Activated T-helper 17 cell treated with anti-CD3 and anti-CD28 coated beads, Interleukin-2, amount 50 U/mL, for 72 hours (primary cell): ENCODE measurements at regions not wholly inside any gene's neighbourhood (a gene's known extent, or its start where the extent isn't known, plus 50 kb on each side); places are given as distances from the start of the nearest gene placed in this dataset.
A peak's percentile ranks its signal among the peaks of the same experiment; 100 is the strongest.
"Not testable (repeated sequence)": the region's sequence is repeated elsewhere in the genome, so short reads cannot be mapped to it uniquely, and the experiment has no call there.

ENCODE experiments used
- ATAC-seq: fragments of 150-1000 bp; cut with Tn5 transposase; replicated peaks from 2 replicates; pipeline ENCODE4 v1.10.0; 2021; ENCODE audit warnings: mild to moderate bottlenecking, moderate library complexity
- H3K27ac Mint-ChIP-seq: one replicate; pipeline ENCODE4 v1.8.0; 2022; ENCODE audit warnings: mixed read lengths
- H3K27me3 Mint-ChIP-seq: one replicate; pipeline ENCODE4 v1.8.0; 2022; ENCODE audit warnings: mixed read lengths
- H3K36me3 Mint-ChIP-seq: one replicate; pipeline ENCODE4 v1.8.0; 2022; ENCODE audit warnings: low read depth, mild to moderate bottlenecking, mixed read lengths
- H3K4me1 Mint-ChIP-seq: one replicate; pipeline ENCODE4 v1.8.0; 2022; ENCODE audit warnings: mixed read lengths
- H3K4me3 Mint-ChIP-seq: one replicate; pipeline ENCODE4 v1.8.0; 2022; ENCODE audit warnings: mild to moderate bottlenecking, mixed read lengths
- H3K9me3 Mint-ChIP-seq: one replicate; pipeline ENCODE4 v1.8.0; 2022; ENCODE audit warnings: mixed read lengths

GRCh38 chr2:153532140-153532539 lies 53.6 kb upstream of the RPRM start:
- no peaks in the 10 kb centered on the region for H3K4me1 Mint-ChIP-seq
- no peaks in the 10 kb centered on the region for H3K9me3 Mint-ChIP-seq
- no peak overlapping the region for H3K4me3 Mint-ChIP-seq
- H3K27me3 Mint-ChIP-seq: no peaks in the 10 kb centered on the region
- H3K27ac Mint-ChIP-seq: no peak overlapping the region
- H3K36me3 Mint-ChIP-seq: no peaks in the 10 kb centered on the region
- no peak for ATAC-seq

- H3K9me3 Mint-ChIP-seq, H3K27me3 Mint-ChIP-seq, H3K4me3 Mint-ChIP-seq, H3K36me3 Mint-ChIP-seq, H3K27ac Mint-ChIP-seq, H3K4me1 Mint-ChIP-seq, ATAC-seq: not testable (repeated sequence)
Observed at GRCh38 chr2:153533803-153534202, 55.2 kb upstream of the RPRM start.

- ATAC-seq: not testable (repeated sequence)
Observed at GRCh38 chr2:153534590-153534989, 56.0 kb upstream of the RPRM start.

GRCh38 chr2:153536115-153536514 lies 57.6 kb upstream of the RPRM start:
- Mint-ChIP-seq H3K27ac (no peak overlapping the region), H3K4me1 (no peaks in the 10 kb centered on the region), H3K9me3 (peaks cover under 1% of the 10 kb centered on the region), H3K4me3 (no peak overlapping the region), H3K27me3 (no peaks in the 10 kb centered on the region), H3K36me3 (no peaks in the 10 kb centered on the region)
- no peak for ATAC-seq

More at GRCh38 chr2:153534590-153534989, 56.0 kb upstream of the RPRM start:
- H3K36me3 Mint-ChIP-seq, H3K4me1 Mint-ChIP-seq, H3K27ac Mint-ChIP-seq, H3K4me3 Mint-ChIP-seq, H3K9me3 Mint-ChIP-seq, H3K27me3 Mint-ChIP-seq: not testable (repeated sequence)

- not testable (repeated sequence) for H3K4me1 Mint-ChIP-seq, H3K27me3 Mint-ChIP-seq, H3K9me3 Mint-ChIP-seq, H3K36me3 Mint-ChIP-seq, H3K27ac Mint-ChIP-seq, ATAC-seq, H3K4me3 Mint-ChIP-seq
Observed at GRCh38 chr2:153538102-153538501, 59.5 kb upstream of the RPRM start.

- Mint-ChIP-seq H3K36me3 (no peaks in the 10 kb centered on the region), H3K4me3 (no peak overlapping the region), H3K9me3 (peaks cover 10% of the 10 kb centered on the region), H3K4me1 (no peaks in the 10 kb centered on the region), H3K27ac (no peak overlapping the region), H3K27me3 (peaks cover 4% of the 10 kb centered on the region)
- ATAC-seq: peak; percentile 88
Observed at GRCh38 chr2:153543635-153544071, 65.1 kb upstream of the RPRM start.

- peaks cover 7% of the 10 kb centered on the region for H3K9me3 Mint-ChIP-seq
- H3K36me3 Mint-ChIP-seq: no peaks in the 10 kb centered on the region
- H3K27ac Mint-ChIP-seq: no peak overlapping the region
- H3K4me1 Mint-ChIP-seq: no peaks in the 10 kb centered on the region
- peaks cover 4% of the 10 kb centered on the region for H3K27me3 Mint-ChIP-seq
- H3K4me3 Mint-ChIP-seq: no peak overlapping the region
- no peak for ATAC-seq
Observed at GRCh38 chr2:153546358-153546757, 67.8 kb upstream of the RPRM start.

GRCh38 chr2:153548536-153548935 lies 70.0 kb upstream of the RPRM start:
- Mint-ChIP-seq H3K4me3 (no peak overlapping the region), H3K27me3 (no peaks in the 10 kb centered on the region), H3K36me3 (no peaks in the 10 kb centered on the region), H3K9me3 (no peaks in the 10 kb centered on the region), H3K4me1 (no peaks in the 10 kb centered on the region), H3K27ac (no peak overlapping the region)
- peak; percentile 43 for ATAC-seq

- ATAC-seq: peak; percentile 18
- H3K4me1 Mint-ChIP-seq: no peaks in the 10 kb centered on the region
- H3K27ac Mint-ChIP-seq: no peak overlapping the region
- no peak overlapping the region for H3K4me3 Mint-ChIP-seq
- no peaks in the 10 kb centered on the region for H3K36me3 Mint-ChIP-seq
- H3K27me3 Mint-ChIP-seq: no peaks in the 10 kb centered on the region
- H3K9me3 Mint-ChIP-seq: no peaks in the 10 kb centered on the region
Observed at GRCh38 chr2:153551698-153552097, 73.1 kb upstream of the RPRM start.

GRCh38 chr2:153557211-153557610 lies 78.6 kb upstream of the RPRM start:
- no peaks in the 10 kb centered on the region for H3K27me3 Mint-ChIP-seq
- peak; percentile 11 for ATAC-seq
- H3K36me3 Mint-ChIP-seq: no peaks in the 10 kb centered on the region
- H3K4me1 Mint-ChIP-seq: no peaks in the 10 kb centered on the region
- no peak overlapping the region for H3K27ac Mint-ChIP-seq
- no peaks in the 10 kb centered on the region for H3K9me3 Mint-ChIP-seq
- no peak overlapping the region for H3K4me3 Mint-ChIP-seq

GRCh38 chr2:153557714-153558113 lies 79.2 kb upstream of the RPRM start:
- ATAC-seq: no peak
- Mint-ChIP-seq H3K36me3 (no peaks in the 10 kb centered on the region), H3K4me1 (no peaks in the 10 kb centered on the region), H3K9me3 (no peaks in the 10 kb centered on the region), H3K4me3 (no peak overlapping the region), H3K27me3 (no peaks in the 10 kb centered on the region), H3K27ac (no peak overlapping the region)

GRCh38 chr2:153558247-153558646 lies 79.7 kb upstream of the RPRM start:
- H3K4me1 Mint-ChIP-seq: no peaks in the 10 kb centered on the region
- no peaks in the 10 kb centered on the region for H3K36me3 Mint-ChIP-seq
- H3K9me3 Mint-ChIP-seq: no peaks in the 10 kb centered on the region
- no peak overlapping the region for H3K4me3 Mint-ChIP-seq
- H3K27me3 Mint-ChIP-seq: no peaks in the 10 kb centered on the region
- no peak for ATAC-seq
- no peak overlapping the region for H3K27ac Mint-ChIP-seq

- peaks cover 3% of the 10 kb centered on the region for H3K9me3 Mint-ChIP-seq
- no peaks in the 10 kb centered on the region for H3K27me3 Mint-ChIP-seq
- no peak for ATAC-seq
- H3K27ac Mint-ChIP-seq: no peak overlapping the region
- no peak overlapping the region for H3K4me3 Mint-ChIP-seq
- no peaks in the 10 kb centered on the region for H3K36me3 Mint-ChIP-seq
- H3K4me1 Mint-ChIP-seq: no peaks in the 10 kb centered on the region
Observed at GRCh38 chr2:153567367-153567766, 88.8 kb upstream of the RPRM start.

GRCh38 chr2:153568105-153568504 lies 89.5 kb upstream of the RPRM start:
- H3K4me1 Mint-ChIP-seq: no peaks in the 10 kb centered on the region
- H3K27me3 Mint-ChIP-seq: no peaks in the 10 kb centered on the region
- no peak overlapping the region for H3K4me3 Mint-ChIP-seq
- ATAC-seq: no peak
- H3K36me3 Mint-ChIP-seq: no peaks in the 10 kb centered on the region
- no peak overlapping the region for H3K27ac Mint-ChIP-seq
- peaks cover 3% of the 10 kb centered on the region for H3K9me3 Mint-ChIP-seq

GRCh38 chr2:153575171-153575853 lies 96.8 kb upstream of the RPRM start:
- Mint-ChIP-seq H3K27ac (no peak overlapping the region), H3K4me1 (no peaks in the 10 kb centered on the region), H3K36me3 (no peaks in the 10 kb centered on the region), H3K9me3 (peaks cover 3% of the 10 kb centered on the region), H3K27me3 (no peaks in the 10 kb centered on the region), H3K4me3 (no peak overlapping the region)
- ATAC-seq: no peak

GRCh38 chr2:153584244-153584643 lies 105.7 kb upstream of the RPRM start:
- Mint-ChIP-seq H3K4me1 (no peaks in the 10 kb centered on the region), H3K27me3 (peaks cover 4% of the 10 kb centered on the region), H3K4me3 (no peak overlapping the region), H3K36me3 (no peaks in the 10 kb centered on the region), H3K9me3 (peaks cover 18% of the 10 kb centered on the region), H3K27ac (no peak overlapping the region)
- no peak for ATAC-seq
